B cell (primary cell): ENCODE measurements at regions not wholly inside any gene's neighbourhood (a gene's known extent, or its start where the extent isn't known, plus 50 kb on each side); places are given as distances from the start of the nearest gene placed in this dataset.

Experiments used
- ATAC-seq: fragments of 200-7000 bp; cut with Tn5 transposase; one replicate; pipeline ENCODE4 v1.10.0; 2021; ENCODE audit warnings: low read depth, mild to moderate bottlenecking, moderate number of reproducible peaks, moderate library complexity
- CTCF ChIA-PET: fragments of 350-600 bp; sonication (Branson Sonifier 250); formaldehyde crosslinking; loops from one replicate; lab custom pipeline; 2021; ENCODE audit warnings: antibody characterized with exemption, inconsistent platforms; lab: Charles Lee
- POLR2A ChIA-PET: fragments of 350-600 bp; sonication (Branson Sonifier 250); formaldehyde crosslinking; loops from one replicate; lab custom pipeline; 2021; ENCODE audit warnings: antibody characterized with exemption; lab: Charles Lee
- DNase-seq: peaks from one replicate; pipeline ENCODE4 v3.0.0; 2013
- H2AFZ ChIP-seq: 2 replicates; pipeline ENCODE4 v1.6.1; 2012; ENCODE audit warnings: mild to moderate bottlenecking, low read depth, low read length; ENCODE audit not compliant: insufficient read depth, poor library complexity, severe bottlenecking
- H3K27ac ChIP-seq, 2 donors: 1 replicate in 1 of 2; 2 replicates in 1 of 2; pipeline ENCODE4 v1.5.1; 2012 to 2013; ENCODE audit warnings: low read length in 2 of 2, mild to moderate bottlenecking in 2 of 2, moderate library complexity in 1 of 2
- H3K27me3 ChIP-seq, 4 experiments: fragments of 200-600 bp in 1 of 4; sonication (generic) in 1 of 4; replicated peaks in 1 of 4; 1 replicate in 2 of 4; 2 replicates in 2 of 4; pipeline versions ENCODE4 v1.6.1 to v1.7.0; 2013 to 2016; ENCODE audit warnings: low read length in 3 of 4, mild to moderate bottlenecking in 2 of 4, mixed read lengths in 1 of 4, moderate library complexity in 1 of 4; ENCODE audit not compliant: insufficient read depth in 4 of 4, control insufficient read depth in 3 of 4; ENCODE audit errors: control extremely low read depth in 1 of 4
- H3K36me3 ChIP-seq, 2 experiments: replicated peaks in 1 of 2; 1 replicate in 1 of 2; 2 replicates in 1 of 2; pipeline versions ENCODE4 v1.6.1 to v1.7.1; 2013; ENCODE audit warnings: low read length in 1 of 2; ENCODE audit not compliant: insufficient read depth in 2 of 2, control insufficient read depth in 1 of 2; ENCODE audit errors: control extremely low read depth in 1 of 2, extremely low read depth in 1 of 2
- H3K4me1 ChIP-seq, 2 donors: fragments of 200-600 bp in 1 of 2; sonication (generic) in 1 of 2; 1 replicate in 1 of 2; 2 replicates in 1 of 2; pipeline versions ENCODE4 v1.5.1 to v1.6.1; 2013 to 2017; ENCODE audit warnings: low read length in 2 of 2; ENCODE audit not compliant: control insufficient read depth in 2 of 2, insufficient read depth in 2 of 2
- H3K4me2 ChIP-seq: replicated peaks from 2 replicates; pipeline ENCODE3; 2012; ENCODE audit warnings: mild to moderate bottlenecking, low read depth, low read length; ENCODE audit not compliant: poor library complexity, severe bottlenecking
- H3K4me3 ChIP-seq, 5 experiments: fragments of 200-600 bp in 1 of 5; sonication (generic) in 1 of 5; 1 replicate in 3 of 5; 2 replicates in 2 of 5; pipeline versions ENCODE4 v1.5.1 to v1.7.0; 2011 to 2016; ENCODE audit warnings: low read length in 4 of 5, mild to moderate bottlenecking in 4 of 5, low read depth in 2 of 5, control low read depth in 1 of 5, moderate library complexity in 1 of 5; ENCODE audit not compliant: insufficient read depth in 1 of 5; ENCODE audit errors: control extremely low read depth in 1 of 5, extremely low read depth in 1 of 5
- H3K79me2 ChIP-seq: fragments of 200-600 bp; sonication (generic); one replicate; pipeline ENCODE4 v1.6.0; 2016; ENCODE audit warnings: low read length; ENCODE audit not compliant: control insufficient read depth, insufficient read depth
- H3K9ac ChIP-seq: fragments of 200-600 bp; sonication (generic); 2 replicates; pipeline ENCODE4 v1.6.1; 2017; ENCODE audit warnings: mild to moderate bottlenecking, low read length, moderate library complexity
- H3K9me3 ChIP-seq, 3 donors: one replicate each; pipeline versions ENCODE4 v1.6.1 to v1.7.1; 2013; ENCODE audit warnings: low read length in 2 of 3; ENCODE audit not compliant: control insufficient read depth in 2 of 3, insufficient read depth in 1 of 3; ENCODE audit errors: control extremely low read depth in 1 of 3
- H4K20me1 ChIP-seq: 2 replicates; pipeline ENCODE4 v1.6.0; 2012; ENCODE audit warnings: mild to moderate bottlenecking, low read length; ENCODE audit not compliant: insufficient read depth, control insufficient read depth, poor library complexity, severe bottlenecking
- H3K27ac Mint-ChIP-seq: one replicate; pipeline ENCODE4 v1.8.0; 2021; ENCODE audit warnings: mixed read lengths
- H3K27me3 Mint-ChIP-seq: one replicate; pipeline ENCODE4 v1.8.0; 2021; ENCODE audit warnings: mixed read lengths
- H3K4me1 Mint-ChIP-seq: one replicate; pipeline ENCODE4 v1.8.0; 2021; ENCODE audit warnings: mixed read lengths
- H3K4me3 Mint-ChIP-seq: one replicate; pipeline ENCODE4 v1.8.0; 2021; ENCODE audit warnings: mixed read lengths
- H3K9me3 Mint-ChIP-seq: one replicate; pipeline ENCODE4 v1.8.0; 2022; ENCODE audit warnings: mixed read lengths; ENCODE audit not compliant: insufficient read depth
- CTCF ChIP-seq: fragments of 200-600 bp; IDR thresholded peaks from one replicate; pipeline ENCODE4 v1.8.0; 2022; ENCODE audit warnings: antibody characterized with exemption, mild to moderate bottlenecking
- EZH2 ChIP-seq: IDR thresholded peaks from 2 replicates; pipeline ENCODE4 v1.6.1; 2012; ENCODE audit warnings: borderline replicate concordance, low read depth, mild to moderate bottlenecking, moderate library complexity, low read length; ENCODE audit not compliant: insufficient read depth, poor library complexity, severe bottlenecking
- WGBS: methylation state at CpG from one replicate; pipeline ENCODE4 v1.1.5; 2013; ENCODE audit warnings: missing lambda C conversion rate; ENCODE audit not compliant: insufficient coverage; 5-methylcytosine and 5-hydroxymethylcytosine counted together
- intact Hi-C: fragments of 100-400 bp; cut with micrococcal nuclease; formaldehyde crosslinking; loops from one replicate; pipeline ENCODE4 v1.10.0; 2022

GRCh38 chr2:4635289-4635688, 931.9 kb downstream of the DCDC2C start:
- WGBS: no CpG with 5 or more reads among the region's 4 CpGs
- DNase-seq: no peak
- H3K36me3 ChIP-seq: no peaks in the 10 kb centered on the region
- Mint-ChIP-seq H3K4me3 (no peak overlapping the region), H3K27ac (no peak overlapping the region), H3K27me3 (no peaks in the 10 kb centered on the region), H3K9me3 (peaks cover 5% of the 10 kb centered on the region), H3K4me1 (no peaks in the 10 kb centered on the region)
- H3K27me3 ChIP-seq: no peaks in the 10 kb centered on the region
- H2AFZ ChIP-seq: no peak overlapping the region
- no peak overlapping the region for H3K4me2 ChIP-seq
- H3K27ac ChIP-seq: no peak overlapping the region
- POLR2A ChIA-PET: no interaction called here
- H3K4me1 ChIP-seq: no peaks in the 10 kb centered on the region
- H3K79me2 ChIP-seq: no peaks in the 10 kb centered on the region
- no peaks in the 10 kb centered on the region for H3K9me3 ChIP-seq
- no peak overlapping the region for H3K4me3 ChIP-seq
- intact Hi-C loops: no loop called here
- no peak for ATAC-seq
- no peak overlapping the region for H3K9ac ChIP-seq
- TF ChIP-seq CTCF (no peak), EZH2 (no peak)
- CTCF ChIA-PET: no interaction called here
- no peaks in the 10 kb centered on the region for H4K20me1 ChIP-seq

GRCh38 chr2:4653991-4654390, 950.6 kb downstream of the DCDC2C start:
- no peak overlapping the region for H3K27ac Mint-ChIP-seq
- peaks cover 0 to 9% (median 0%) of the 10 kb centered on the region in 3 donors for H3K9me3 ChIP-seq

More at GRCh38 chr2:4653991-4654390, 950.6 kb downstream of the DCDC2C start:
- ChIA-PET POLR2A (no interaction called here), CTCF (no interaction called here)
- H3K27ac ChIP-seq: no peak overlapping the region
- intact Hi-C loops: no loop called here
- no peaks in the 10 kb centered on the region for H3K36me3 ChIP-seq
- Mint-ChIP-seq H3K27me3 (no peaks in the 10 kb centered on the region), H3K9me3 (peaks cover 13% of the 10 kb centered on the region), H3K4me1 (no peaks in the 10 kb centered on the region), H3K4me3 (no peak overlapping the region)
- no peak overlapping the region for H3K4me3 ChIP-seq
- DNase-seq: no peak
- H3K79me2 ChIP-seq: no peaks in the 10 kb centered on the region
- H2AFZ ChIP-seq: no peak overlapping the region
- TF ChIP-seq CTCF (no peak), EZH2 (no peak)
- no peak overlapping the region for H3K9ac ChIP-seq
- 83% methylated on average over 1 of the region's 1 CpG for WGBS
- H3K4me1 ChIP-seq: no peaks in the 10 kb centered on the region
- no peaks in the 10 kb centered on the region for H4K20me1 ChIP-seq
- ATAC-seq: no peak
- H3K4me2 ChIP-seq: no peak overlapping the region
- no peaks in the 10 kb centered on the region for H3K27me3 ChIP-seq
